SK-N-DZ (cell line): ENCODE measurements at regions not wholly inside any gene's neighbourhood (a gene's known extent, or its start where the extent isn't known, plus 50 kb on each side); places are given as distances from the start of the nearest gene placed in this dataset.
"Not testable (repeated sequence)": the region's sequence is repeated elsewhere in the genome, so short reads cannot be mapped to it uniquely, and the experiment has no call there.

Source experiments
- DNase-seq: peaks from one replicate; pipeline ENCODE4 v3.0.0-alpha.2; 2015; ENCODE audit warnings: low spot score

- not testable (repeated sequence) for DNase-seq
Measured at GRCh38 chr9:85880507-85880906, 60.4 kb upstream of the NAA35 start.

DNA sequence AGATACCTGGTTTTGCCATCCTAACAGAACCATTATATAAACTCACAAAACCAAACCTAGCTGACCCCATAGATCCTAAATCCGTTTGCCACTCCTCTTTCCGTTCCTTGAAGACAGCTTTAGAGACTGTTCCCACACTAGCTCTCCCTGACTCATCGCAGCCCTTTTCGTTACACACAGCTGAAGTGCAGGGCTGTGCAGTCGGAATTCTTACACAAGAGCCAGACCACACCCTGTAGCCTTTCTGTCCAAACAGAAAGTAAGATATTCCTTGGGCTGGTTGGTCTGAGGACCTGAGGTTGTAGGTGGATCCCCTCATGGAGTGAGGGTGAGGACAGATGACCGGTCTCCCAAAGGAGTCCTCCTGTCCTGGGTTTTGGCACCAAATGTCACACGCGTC is 56.7 kb upstream of the NAA35 start:
- DNase-seq, result no peak

- no peak for DNase-seq
Measured at GRCh38 chr9:85890962-85891361, 50.0 kb upstream of the NAA35 start.
